Spinal cord (tissue), 9 donors: ENCODE measurements at regions not wholly inside any gene's neighbourhood (a gene's known extent, or its start where the extent isn't known, plus 50 kb on each side); places are given as distances from the start of the nearest gene placed in this dataset.
A peak's percentile ranks its signal among the peaks of the same experiment; 100 is the strongest.

Source experiments
- DNase-seq, 6 donors: peaks; one replicate each; pipeline versions ENCODE4 v3.0.0 to v3.0.0-alpha.2; 2013 to 2015; ENCODE audit warnings: low spot score in 6 of 6, low read depth in 4 of 6
- H3K27ac ChIP-seq: one replicate; pipeline ENCODE4 v1.5.1; 2013; ENCODE audit warnings: low read depth, low read length, control low read depth
- H3K27me3 ChIP-seq: one replicate; pipeline ENCODE4 v1.6.1; 2013; ENCODE audit warnings: low read length; ENCODE audit not compliant: control insufficient read depth, insufficient read depth
- H3K36me3 ChIP-seq: one replicate; pipeline ENCODE4 v1.6.1; 2013; ENCODE audit warnings: low read length; ENCODE audit not compliant: control insufficient read depth, insufficient read depth
- H3K4me1 ChIP-seq: one replicate; pipeline ENCODE4 v1.6.1; 2013; ENCODE audit warnings: low read length; ENCODE audit not compliant: control insufficient read depth, insufficient read depth
- H3K4me3 ChIP-seq: one replicate; pipeline ENCODE4 v1.5.1; 2013; ENCODE audit warnings: low read depth, low read length, control low read depth
- H3K9me3 ChIP-seq: one replicate; pipeline ENCODE4 v1.6.1; 2013; ENCODE audit warnings: low read length; ENCODE audit not compliant: control insufficient read depth, insufficient read depth
- WGBS: methylation state at CpG from one replicate; pipeline ENCODE4 v1.1.5; 2013; ENCODE audit warnings: missing lambda C conversion rate; ENCODE audit not compliant: insufficient coverage; 5-methylcytosine and 5-hydroxymethylcytosine counted together
- donor health status: healthy.

GRCh38 chr5:124634741-124635323 lies 111.6 kb downstream of the ZNF608 start:
- Histone ChIP-seq H3K27me3 (no peaks in the 10 kb centered on the region), H3K36me3 (peaks cover 3% of the 10 kb centered on the region), H3K4me1 (peaks cover 5% of the 10 kb centered on the region), H3K27ac (no peak overlapping the region), H3K9me3 (no peaks in the 10 kb centered on the region), H3K4me3 (no peak overlapping the region)
- peak in 1 of 6 donors; percentile 77 for DNase-seq
- WGBS, result no CpG with 5 or more reads among the region's 3 CpGs

GRCh38 chr5:124634228-124634739 lies 112.2 kb downstream of the ZNF608 start:
- Histone ChIP-seq H3K36me3 (peaks cover 3% of the 10 kb centered on the region), H3K9me3 (no peaks in the 10 kb centered on the region), H3K27ac (peak overlapping the region; percentile 22), H3K27me3 (no peaks in the 10 kb centered on the region), H3K4me3 (no peak overlapping the region), H3K4me1 (peaks cover 10% of the 10 kb centered on the region)
- WGBS, result 0% methylated on average over 1 of the region's 1 CpG
- DNase-seq, result peak in 1 of 6 donors; percentile 50

GRCh38 chr5:124633209-124633608 lies 113.2 kb downstream of the ZNF608 start:
- Histone ChIP-seq H3K36me3 (peaks cover 3% of the 10 kb centered on the region), H3K4me3 (no peak overlapping the region), H3K27ac (no peak overlapping the region), H3K9me3 (no peaks in the 10 kb centered on the region), H3K4me1 (peaks cover 21% of the 10 kb centered on the region), H3K27me3 (no peaks in the 10 kb centered on the region)
- DNase-seq, result no peak
- 100% methylated on average over 5 of the region's 5 CpGs for WGBS

GRCh38 chr5:124631874-124632550 lies 114.4 kb downstream of the ZNF608 start:
- Histone ChIP-seq H3K27ac (no peak overlapping the region), H3K9me3 (no peaks in the 10 kb centered on the region), H3K27me3 (no peaks in the 10 kb centered on the region), H3K4me3 (no peak overlapping the region), H3K4me1 (peaks cover 24% of the 10 kb centered on the region), H3K36me3 (peaks cover 3% of the 10 kb centered on the region)
- DNase-seq, result no peak
- 50% methylated on average over 1 of the region's 3 CpGs for WGBS

GRCh38 chr5:124630767-124631704 lies 115.4 kb downstream of the ZNF608 start:
- H3K4me3 ChIP-seq, result no peak overlapping the region
- WGBS, result 80% methylated on average over 3 of the region's 5 CpGs
- H3K36me3 ChIP-seq, result peaks cover 3% of the 10 kb centered on the region
- DNase-seq, result no peak
- peaks cover 24% of the 10 kb centered on the region for H3K4me1 ChIP-seq
- no peaks in the 10 kb centered on the region for H3K27me3 ChIP-seq
- H3K9me3 ChIP-seq, result no peaks in the 10 kb centered on the region
- H3K27ac ChIP-seq, result no peak overlapping the region

GRCh38 chr5:124628721-124629596 lies 117.5 kb downstream of the ZNF608 start:
- Histone ChIP-seq H3K27me3 (no peaks in the 10 kb centered on the region), H3K9me3 (no peaks in the 10 kb centered on the region), H3K27ac (peak overlapping the region; percentile 42), H3K4me3 (no peak overlapping the region), H3K4me1 (peaks cover 24% of the 10 kb centered on the region), H3K36me3 (peaks cover 3% of the 10 kb centered on the region)
- WGBS, result 55% methylated on average over 17 of the region's 17 CpGs
- peak in 1 of 6 donors; percentile 42 for DNase-seq

GRCh38 chr5:124627815-124628595 lies 118.4 kb downstream of the ZNF608 start:
- H3K27ac ChIP-seq, result peak overlapping the region; percentile 42
- H3K4me1 ChIP-seq, result peaks cover 24% of the 10 kb centered on the region

GRCh38 chr5:124626053-124626452 lies 120.4 kb downstream of the ZNF608 start:
- H3K27ac ChIP-seq, result no peak overlapping the region
- no peak for DNase-seq
- WGBS, result 96% methylated on average over 2 of the region's 2 CpGs
- H3K4me3 ChIP-seq, result no peak overlapping the region
- H3K9me3 ChIP-seq, result no peaks in the 10 kb centered on the region
- peaks cover 19% of the 10 kb centered on the region for H3K4me1 ChIP-seq
- peaks cover 3% of the 10 kb centered on the region for H3K36me3 ChIP-seq
- no peaks in the 10 kb centered on the region for H3K27me3 ChIP-seq

More at GRCh38 chr5:124627815-124628595, 118.4 kb downstream of the ZNF608 start:
- WGBS, result 61% methylated on average over 5 of the region's 17 CpGs
- H3K36me3 ChIP-seq, result peaks cover 3% of the 10 kb centered on the region
- no peaks in the 10 kb centered on the region for H3K9me3 ChIP-seq
- no peak overlapping the region for H3K4me3 ChIP-seq
- DNase-seq, result peak in 2 of 6 donors; percentile 62 to 64
- no peaks in the 10 kb centered on the region for H3K27me3 ChIP-seq
